Endothelial cell of umbilical vein (primary cell): ENCODE measurements at regions not wholly inside any gene's neighbourhood (a gene's known extent, or its start where the extent isn't known, plus 50 kb on each side); places are given as distances from the start of the nearest gene placed in this dataset.

Source experiments
- EZH2 ChIP-seq: IDR thresholded peaks from 2 replicates; pipeline ENCODE4 v1.6.1; 2012; ENCODE audit warnings: borderline replicate concordance, low read depth, mild to moderate bottlenecking, moderate library complexity, low read length, inconsistent platforms; ENCODE audit not compliant: severe bottlenecking
- POLR2A ChIP-seq: IDR thresholded peaks from 2 replicates; pipeline ENCODE4 v1.6.1; 2012; ENCODE audit warnings: low read depth, mild to moderate bottlenecking, control low read depth, low read length
- POLR2AphosphoS5 ChIP-seq: IDR thresholded peaks from 2 replicates; pipeline ENCODE4 v1.6.1; 2012; ENCODE audit warnings: low read depth, mild to moderate bottlenecking, control low read depth, low read length, moderate library complexity; ENCODE audit not compliant: insufficient read depth
- TF ChIP-seq, protein P1 (sequence below), 2 donors: IDR thresholded peaks; 1 replicate in 1 of 2; 2 replicates in 1 of 2; pipeline ENCODE4 v1.5.1; 2011; ENCODE audit warnings: low read length in 2 of 2, mild to moderate bottlenecking in 2 of 2, moderate library complexity in 2 of 2, control low read depth in 1 of 2, inconsistent platforms in 1 of 2, low read depth in 1 of 2; ENCODE audit not compliant: insufficient read depth in 1 of 2; ENCODE audit errors: extremely low read depth in 1 of 2
- TF ChIP-seq, protein P2 (sequence below): IDR thresholded peaks from 2 replicates; pipeline ENCODE4 v1.6.1; 2011; ENCODE audit not compliant: insufficient read depth, insufficient read length

DNA sequence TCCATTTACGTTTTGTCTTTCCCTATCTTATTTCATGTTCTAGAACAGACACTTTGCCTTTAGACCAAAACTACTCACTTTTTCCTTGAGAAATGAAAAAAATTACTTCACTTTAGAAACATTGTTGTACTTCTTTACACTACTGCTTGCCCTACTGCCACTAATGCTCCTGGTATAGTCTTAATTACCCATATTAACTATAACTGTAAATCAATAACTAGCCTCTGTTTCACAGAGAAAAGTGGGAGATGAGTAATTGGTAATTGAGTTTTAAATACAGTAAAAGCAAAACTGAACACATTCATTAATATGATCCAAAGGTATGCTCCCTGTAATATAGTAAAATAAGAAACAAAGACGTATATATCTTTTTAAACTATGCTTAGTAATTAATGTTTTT is 111.1 kb upstream of the JADE1 start:
- TF ChIP-seq, protein P1, sequence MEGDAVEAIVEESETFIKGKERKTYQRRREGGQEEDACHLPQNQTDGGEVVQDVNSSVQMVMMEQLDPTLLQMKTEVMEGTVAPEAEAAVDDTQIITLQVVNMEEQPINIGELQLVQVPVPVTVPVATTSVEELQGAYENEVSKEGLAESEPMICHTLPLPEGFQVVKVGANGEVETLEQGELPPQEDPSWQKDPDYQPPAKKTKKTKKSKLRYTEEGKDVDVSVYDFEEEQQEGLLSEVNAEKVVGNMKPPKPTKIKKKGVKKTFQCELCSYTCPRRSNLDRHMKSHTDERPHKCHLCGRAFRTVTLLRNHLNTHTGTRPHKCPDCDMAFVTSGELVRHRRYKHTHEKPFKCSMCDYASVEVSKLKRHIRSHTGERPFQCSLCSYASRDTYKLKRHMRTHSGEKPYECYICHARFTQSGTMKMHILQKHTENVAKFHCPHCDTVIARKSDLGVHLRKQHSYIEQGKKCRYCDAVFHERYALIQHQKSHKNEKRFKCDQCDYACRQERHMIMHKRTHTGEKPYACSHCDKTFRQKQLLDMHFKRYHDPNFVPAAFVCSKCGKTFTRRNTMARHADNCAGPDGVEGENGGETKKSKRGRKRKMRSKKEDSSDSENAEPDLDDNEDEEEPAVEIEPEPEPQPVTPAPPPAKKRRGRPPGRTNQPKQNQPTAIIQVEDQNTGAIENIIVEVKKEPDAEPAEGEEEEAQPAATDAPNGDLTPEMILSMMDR (IDR thresholded peaks at IDR 0.05; ENCODE audit: extremely low read depth in 1 of 2, insufficient read depth in 1 of 2, low read depth in 1 of 2, low read length in 2 of 2) = no peak
- TF ChIP-seq POLR2AphosphoS5 (no peak), EZH2 (no peak), POLR2A (no peak)
- TF ChIP-seq, protein P2, sequence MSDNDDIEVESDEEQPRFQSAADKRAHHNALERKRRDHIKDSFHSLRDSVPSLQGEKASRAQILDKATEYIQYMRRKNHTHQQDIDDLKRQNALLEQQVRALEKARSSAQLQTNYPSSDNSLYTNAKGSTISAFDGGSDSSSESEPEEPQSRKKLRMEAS = no peak
